GM10266 (cell line): ENCODE measurements at regions not wholly inside any gene's neighbourhood (a gene's known extent, or its start where the extent isn't known, plus 50 kb on each side); places are given as distances from the start of the nearest gene placed in this dataset.
"Not testable (repeated sequence)": the region's sequence is repeated elsewhere in the genome, so short reads cannot be mapped to it uniquely, and the experiment has no call there.

ENCODE experiments used
- DNase-seq: peaks from one replicate; pipeline ENCODE4 v3.0.0; 2012; ENCODE audit errors: extremely low spot score
- CTCF ChIP-seq: IDR thresholded peaks from 2 replicates; pipeline ENCODE4 v1.5.1; 2012; ENCODE audit warnings: mild to moderate bottlenecking, low read depth; ENCODE audit not compliant: control insufficient read depth, insufficient read depth; ENCODE audit errors: missing control alignments

- DNase-seq: no peak
- TF ChIP-seq CTCF: no peak
These were observed 219.9 kb downstream of the CASP12 start for GRCh38 chr11:104678408-104678807.

- not testable (repeated sequence) for DNase-seq
These were observed 221.2 kb downstream of the CASP12 start for GRCh38 chr11:104677069-104677468.

- no peak for TF ChIP-seq CTCF
- DNase-seq: no peak
These were observed 225.4 kb downstream of the CASP12 start for GRCh38 chr11:104672897-104673296.

GRCh38 chr11:104668797-104669463 lies 229.3 kb downstream of the CASP12 start:
- no peak for DNase-seq
- no peak for TF ChIP-seq CTCF

GRCh38 chr11:104666624-104667023 lies 231.6 kb downstream of the CASP12 start:
- TF ChIP-seq CTCF: no peak
- DNase-seq: no peak

- TF ChIP-seq CTCF: no peak
These were observed 232.6 kb downstream of the CASP12 start for GRCh38 chr11:104665641-104666040.

GRCh38 chr11:104663190-104664140 lies 234.8 kb downstream of the CASP12 start:
- DNase-seq: no peak
- no peak for TF ChIP-seq CTCF

More at GRCh38 chr11:104665641-104666040, 232.6 kb downstream of the CASP12 start:
- DNase-seq: no peak
